GM19397 (cell line): ENCODE measurements at regions not wholly inside any gene's neighbourhood (a gene's known extent, or its start where the extent isn't known, plus 50 kb on each side); places are given as distances from the start of the nearest gene placed in this dataset.

Experiments
- ATAC-seq: cut with Tn5 transposase; IDR thresholded peaks from one replicate; pipeline ENCODE4 v1.9.1; 2021; ENCODE audit warnings: mild to moderate bottlenecking, moderate library complexity; ENCODE audit not compliant: unreplicated experiment

DNA sequence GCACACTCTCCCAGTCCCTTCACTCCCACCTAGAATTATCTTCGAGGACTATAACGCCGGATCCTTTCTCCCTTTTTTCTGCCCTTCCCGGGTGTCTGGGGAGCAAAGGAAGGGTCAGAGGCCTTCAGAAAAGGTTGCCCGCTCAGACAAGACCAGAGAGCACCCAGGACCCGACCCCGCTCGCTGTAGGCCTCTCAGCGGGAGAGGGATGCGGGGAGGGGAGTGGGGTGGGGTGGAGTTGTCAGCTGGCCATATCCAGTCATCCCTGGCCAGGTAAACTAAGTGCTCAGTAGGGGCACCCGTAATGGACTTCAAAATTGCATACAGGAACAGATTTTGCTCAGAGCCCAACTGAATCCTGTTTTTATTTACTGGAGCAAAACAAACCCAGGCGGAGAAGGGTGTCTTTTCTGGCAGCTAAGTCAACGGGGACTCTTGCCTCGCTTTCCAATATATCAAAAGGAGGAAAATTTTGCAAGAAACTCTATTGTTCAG is 65.0 kb downstream of the NOL4 start:
- ATAC-seq: no peak

DNA sequence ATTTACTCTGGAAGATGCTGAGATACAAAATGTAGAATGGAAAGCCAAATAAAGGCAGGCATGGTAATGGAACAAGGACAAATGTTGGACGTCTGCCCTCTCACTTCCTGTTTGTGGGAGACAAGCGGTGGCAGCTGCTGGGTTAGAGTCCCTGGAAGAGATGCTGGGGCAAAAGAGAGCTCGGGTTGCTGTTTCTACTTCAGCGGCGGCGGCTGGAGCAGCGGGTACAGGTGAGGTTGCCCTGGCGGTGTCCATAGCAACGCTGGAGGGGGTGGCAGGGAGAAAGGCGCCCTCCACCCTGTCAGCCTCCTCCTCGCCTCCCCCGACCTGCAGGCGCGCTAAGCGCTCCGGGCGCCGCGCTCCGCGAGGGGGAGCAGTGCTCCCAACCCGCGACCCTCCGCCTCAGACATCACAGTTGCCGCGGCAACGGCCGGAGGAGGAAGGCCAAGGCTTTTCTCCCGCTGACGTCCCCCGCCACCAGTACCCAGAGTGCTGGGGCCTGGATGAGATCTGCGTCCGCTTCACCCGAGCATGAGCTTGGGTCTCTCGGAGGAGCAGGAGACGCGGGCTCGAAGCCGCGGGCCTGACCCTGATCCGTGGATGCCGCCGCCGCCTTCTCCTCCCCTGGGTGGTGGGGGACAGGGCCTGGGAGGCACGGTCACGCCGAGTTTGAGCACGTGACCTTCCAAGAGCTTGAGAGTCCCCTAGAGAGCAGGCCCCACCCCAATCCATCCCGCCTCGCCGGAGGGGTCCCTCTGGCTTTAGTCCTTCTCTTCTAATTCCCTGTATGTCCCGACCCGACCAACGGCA is 65.6 kb downstream of the NOL4 start:
- ATAC-seq: no peak

- no peak for ATAC-seq
These were observed 71.0 kb downstream of the NOL4 start for GRCh38 chr18:34153711-34154110.

DNA sequence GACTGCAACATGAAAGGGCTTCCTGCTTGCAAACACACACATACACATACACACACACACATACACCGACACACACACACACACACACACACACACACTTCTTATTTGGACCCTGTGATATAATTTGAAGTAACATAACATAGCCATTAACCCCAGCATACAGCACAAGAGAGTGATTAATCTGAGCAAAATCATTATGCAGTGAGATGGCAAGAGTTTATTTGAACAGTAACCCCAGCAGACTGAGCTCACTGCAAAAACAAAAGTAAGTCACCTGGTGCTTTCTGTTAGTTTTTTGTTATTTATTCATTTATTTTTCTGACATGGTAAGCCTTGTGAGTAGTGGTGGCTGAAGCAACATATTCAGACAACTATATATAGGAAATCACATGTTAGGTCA is 93.7 kb downstream of the NOL4 start:
- no peak for ATAC-seq

DNA sequence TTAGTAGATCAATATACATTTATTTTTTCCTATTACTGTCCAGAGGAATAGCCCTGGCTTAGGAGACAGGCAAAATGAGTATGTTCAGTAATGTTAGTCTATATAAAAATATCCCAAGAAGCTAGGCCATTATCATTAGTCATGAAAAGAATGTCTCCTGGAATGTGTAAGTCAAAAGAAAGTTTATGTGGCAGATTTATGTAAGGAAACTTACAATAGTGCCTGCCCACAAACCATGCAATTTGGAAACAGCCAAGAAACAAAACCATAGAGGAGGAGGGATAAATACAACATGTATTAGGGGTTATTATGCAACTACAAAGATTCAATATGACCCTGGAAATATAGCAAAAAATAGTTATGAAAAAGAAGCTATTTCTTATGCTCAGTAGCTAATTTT is 96.3 kb downstream of the NOL4 start:
- ATAC-seq: no peak

DNA sequence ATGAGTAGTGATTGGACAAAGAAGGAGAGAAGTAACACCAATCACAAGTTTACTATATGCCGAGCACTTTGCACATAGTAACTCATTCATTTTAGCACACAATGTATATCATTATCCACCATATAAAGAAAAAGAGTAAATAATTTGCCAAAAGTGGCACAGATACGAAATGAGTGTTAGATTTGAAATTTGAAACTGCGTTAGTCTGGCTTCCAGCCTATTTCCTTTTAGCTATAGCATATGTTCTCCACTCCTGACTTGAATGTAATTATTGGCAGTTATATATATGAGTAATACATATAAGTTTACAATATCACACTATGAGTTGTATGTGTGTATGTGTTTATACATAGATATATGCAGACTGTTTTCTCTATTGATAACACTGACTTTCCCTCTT is 98.6 kb downstream of the NOL4 start:
- no peak for ATAC-seq

DNA sequence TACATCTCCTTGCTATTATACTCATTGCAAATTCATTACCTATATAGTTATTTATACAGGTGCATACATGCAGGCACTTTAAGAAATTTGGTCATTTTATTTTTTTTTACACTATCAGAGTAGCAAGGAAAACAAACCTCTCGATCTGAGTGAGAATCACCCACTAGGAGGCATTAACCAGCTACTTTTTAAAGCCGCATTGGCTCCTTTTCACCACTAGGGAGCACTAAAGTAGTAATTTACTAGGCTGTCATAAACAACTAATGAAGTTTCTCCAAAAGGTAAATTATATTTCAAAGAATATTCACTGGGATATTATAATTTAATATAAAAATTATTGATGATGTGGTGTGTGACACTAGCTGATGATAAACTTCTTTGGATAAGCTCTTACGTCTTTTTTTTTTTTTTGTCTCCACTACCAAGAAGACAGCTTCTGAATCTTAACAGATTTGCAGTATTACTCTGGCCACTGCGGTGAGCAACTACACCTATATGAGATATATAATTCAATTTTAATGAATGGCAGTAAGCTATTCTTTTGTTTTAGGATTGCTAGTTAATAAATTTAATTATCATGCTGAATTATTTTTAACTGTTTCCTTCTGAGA is 101.9 kb downstream of the NOL4 start:
- ATAC-seq: peak; percentile 89

GRCh38 chr18:34121200-34121721 is 103.5 kb downstream of the NOL4 start:
- no peak for ATAC-seq

DNA sequence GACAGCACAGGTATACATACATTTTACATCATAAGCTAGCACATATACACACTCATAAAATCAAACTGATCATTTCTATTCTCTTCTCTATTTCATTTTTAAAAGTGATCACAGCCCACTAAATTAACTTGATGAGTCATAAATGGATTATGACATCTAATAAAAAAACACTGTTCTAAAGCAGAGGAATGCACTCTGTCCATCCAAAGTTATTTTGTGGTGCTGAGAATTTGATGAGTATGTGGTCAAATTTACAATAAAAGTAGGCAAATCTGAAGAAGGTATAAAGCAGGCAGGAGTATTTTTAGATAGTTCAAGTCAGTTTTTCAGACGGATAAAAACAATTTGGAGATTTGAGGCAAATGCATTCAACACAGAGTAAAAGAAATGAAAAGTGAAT is 104.4 kb downstream of the NOL4 start:
- no peak for ATAC-seq

GRCh38 chr18:34117319-34117718 is 107.4 kb downstream of the NOL4 start:
- no peak for ATAC-seq

DNA sequence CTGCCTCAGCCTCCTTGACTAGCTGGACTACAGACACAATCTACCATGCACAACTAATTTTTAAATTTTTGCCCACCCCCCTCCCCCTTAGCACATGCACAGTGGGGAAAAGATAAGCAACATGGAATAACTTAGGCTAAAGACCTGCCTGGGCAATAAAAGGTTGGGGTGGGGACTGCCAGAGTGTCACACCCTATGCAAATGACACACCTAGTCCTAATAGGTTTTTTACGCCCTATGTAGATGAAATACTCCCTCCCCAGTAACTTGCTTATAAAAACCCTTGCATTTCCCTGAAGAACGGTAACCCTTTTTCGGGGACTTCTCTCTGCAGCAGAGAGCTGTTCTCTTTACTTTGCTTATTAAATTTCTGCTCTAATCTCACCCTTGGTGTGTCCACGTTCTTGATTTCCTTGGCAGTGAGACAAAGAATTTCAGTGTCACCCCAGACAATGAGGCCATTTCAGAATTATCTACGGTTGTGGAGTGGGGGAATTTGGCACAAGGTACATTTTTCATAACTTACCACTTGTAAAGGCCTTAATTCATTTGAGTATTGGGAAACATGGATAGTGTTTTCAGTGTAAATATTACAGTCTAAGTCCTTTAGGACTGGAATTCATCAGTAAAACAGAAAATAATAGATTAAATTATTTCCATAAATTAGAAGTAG is 109.2 kb downstream of the NOL4 start:
- ATAC-seq: no peak

GRCh38 chr18:34114996-34115395 is 109.7 kb downstream of the NOL4 start:
- ATAC-seq: no peak

- no peak for ATAC-seq
These were observed 116.5 kb downstream of the NOL4 start for GRCh38 chr18:34108206-34108605.

DNA sequence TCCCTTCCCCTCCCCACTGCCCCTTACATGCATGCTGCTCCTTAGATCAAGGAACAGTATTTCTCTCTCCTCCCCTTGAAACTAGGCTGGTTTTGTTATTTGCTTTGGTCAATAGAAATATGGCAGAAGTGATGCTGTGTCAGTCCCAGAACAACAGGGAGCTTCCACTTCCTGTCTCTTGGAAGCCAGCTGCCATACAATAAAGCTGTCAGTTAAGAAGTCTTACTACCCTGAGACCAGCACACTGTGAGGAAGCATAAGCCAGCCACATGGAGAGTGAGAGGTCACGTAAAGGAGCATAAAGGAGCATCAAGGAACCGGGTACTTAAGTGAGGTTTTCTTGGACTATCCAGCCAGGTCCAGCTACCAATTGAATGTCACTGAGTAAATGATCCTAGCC is 126.6 kb downstream of the NOL4 start:
- ATAC-seq: no peak

DNA sequence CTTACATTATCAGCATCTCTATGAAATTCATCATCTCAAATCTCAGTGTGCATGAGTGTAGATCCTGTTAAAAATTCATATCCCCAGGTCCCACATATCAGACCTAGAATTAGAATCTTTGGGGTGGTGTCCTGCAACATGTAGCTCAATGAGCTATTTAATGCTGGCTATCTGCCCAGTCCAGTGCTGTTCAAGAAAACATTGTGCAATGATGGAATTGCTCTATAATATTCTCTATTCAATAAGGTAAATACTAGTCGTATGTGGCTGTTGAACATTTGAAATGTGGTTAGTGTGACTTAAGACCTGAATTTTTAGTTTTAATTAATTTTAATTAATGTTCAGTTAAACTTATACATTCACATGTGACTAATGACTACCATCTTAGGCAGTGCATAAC is 127.4 kb downstream of the NOL4 start:
- ATAC-seq: no peak

GRCh38 chr18:34094148-34094547 is 130.6 kb downstream of the NOL4 start:
- no peak for ATAC-seq

- no peak for ATAC-seq
These were observed 131.9 kb downstream of the NOL4 start for GRCh38 chr18:34092796-34093195.

GRCh38 chr18:34086370-34086769 is 138.3 kb downstream of the NOL4 start:
- no peak for ATAC-seq

DNA sequence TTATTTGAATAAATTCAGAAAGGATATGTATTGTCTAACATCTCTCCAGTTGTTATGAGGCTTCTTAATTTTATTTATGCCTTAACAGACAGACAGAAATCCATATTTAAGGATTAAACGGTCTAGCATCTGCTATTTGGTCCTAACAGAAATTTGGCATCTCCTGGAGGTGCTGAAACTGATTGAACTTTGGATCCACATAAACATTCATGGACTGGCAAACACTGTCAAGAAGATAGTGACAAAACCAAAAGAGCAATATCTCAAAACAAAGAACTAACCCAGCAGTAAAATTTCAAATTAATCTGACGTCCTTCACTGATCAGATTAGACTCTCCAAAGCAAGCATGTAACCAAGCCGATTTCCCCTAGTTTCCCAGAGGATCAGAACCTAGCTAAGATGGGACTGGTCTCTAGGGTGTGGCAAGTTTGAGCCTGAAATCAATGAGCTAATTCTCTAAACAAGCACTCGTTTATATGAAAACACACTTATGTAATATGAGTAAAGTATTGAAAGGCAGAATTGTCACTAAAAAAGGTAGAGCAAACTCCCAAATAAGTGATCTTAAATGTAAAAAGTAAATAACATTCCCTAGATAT is 139.5 kb downstream of the NOL4 start:
- no peak for ATAC-seq

DNA sequence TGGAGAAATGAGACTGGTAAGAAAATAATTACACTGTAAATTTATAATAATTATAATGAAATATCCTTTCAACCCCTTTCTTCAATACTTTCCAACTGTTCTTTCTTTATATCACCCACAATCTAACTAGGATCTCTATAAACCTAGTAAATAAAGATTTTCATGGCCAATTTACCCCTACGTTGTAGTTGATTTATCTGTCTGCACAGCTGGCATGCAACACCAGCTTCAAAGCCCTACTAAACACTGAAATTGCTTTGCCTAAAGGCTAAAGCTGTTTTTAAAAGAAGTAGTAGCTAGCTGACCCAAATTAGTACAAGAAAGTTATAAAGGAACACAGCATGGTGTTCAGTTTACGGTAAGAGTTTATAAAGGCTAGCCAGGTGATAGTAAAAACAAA is 140.1 kb downstream of the NOL4 start:
- no peak for ATAC-seq

DNA sequence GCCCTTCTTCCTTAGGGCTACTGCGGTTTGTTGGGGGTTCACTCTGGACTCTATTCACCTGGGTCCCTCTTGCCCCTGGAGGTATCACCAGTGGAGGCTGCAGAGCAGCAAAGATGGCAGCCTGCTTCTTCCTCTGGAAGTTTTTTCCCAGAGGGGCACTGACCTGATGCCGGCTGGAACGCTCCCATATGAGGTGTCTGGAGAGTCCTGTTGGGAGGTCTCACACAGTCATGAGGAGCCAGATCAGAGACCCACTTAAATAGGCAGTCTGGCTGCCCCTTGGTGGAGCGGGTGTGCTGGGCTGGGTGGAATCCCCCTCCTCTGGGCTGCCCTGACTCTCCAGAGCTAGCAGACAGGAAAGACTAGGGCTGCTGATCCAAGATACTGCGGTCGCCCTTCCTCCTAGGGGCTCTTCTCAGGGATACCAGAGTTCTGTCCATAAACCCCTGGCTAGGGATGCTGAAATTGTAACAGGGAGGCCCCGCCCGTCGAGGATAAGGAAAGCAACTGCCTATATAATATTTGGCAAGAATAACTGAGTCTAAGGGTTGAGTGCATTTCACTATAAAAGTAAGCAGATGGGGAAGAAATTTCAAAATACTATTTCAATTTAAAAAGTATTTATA is 140.7 kb downstream of the NOL4 start:
- ATAC-seq: no peak
